ENCODE measurements at regions not wholly inside any gene's neighbourhood (a gene's known extent, or its start where the extent isn't known, plus 50 kb on each side); places are given as distances from the start of the nearest gene placed in this dataset.
"Not testable (repeated sequence)": the region's sequence is repeated elsewhere in the genome, so short reads cannot be mapped to it uniquely, and the experiment has no call there.

- DNase-seq, result no peak
Observed at GRCh38 chr2:220377482-220378155, 750.2 kb downstream of the SLC4A3 start.

- not testable (repeated sequence) for DNase-seq
Observed at GRCh38 chr2:220387758-220388157, 760.3 kb downstream of the SLC4A3 start.

GRCh38 chr2:220393711-220394110, 766.3 kb downstream of the SLC4A3 start:
- DNase-seq, result no peak

- no peak for DNase-seq
Observed at GRCh38 chr2:220394433-220394832, 767.0 kb downstream of the SLC4A3 start.

GRCh38 chr2:220396287-220396686, 768.9 kb downstream of the SLC4A3 start:
- no peak for DNase-seq

GRCh38 chr2:220410296-220410695, 782.9 kb downstream of the SLC4A3 start:
- DNase-seq, result no peak

- DNase-seq, result no peak
Observed at GRCh38 chr2:220417503-220417902, 790.1 kb downstream of the SLC4A3 start.

- DNase-seq, result no peak
Observed at GRCh38 chr2:220419647-220420046, 792.2 kb downstream of the SLC4A3 start.

GRCh38 chr2:220420820-220421219, 793.4 kb downstream of the SLC4A3 start:
- DNase-seq, result no peak

GRCh38 chr2:220422676-220423075, 795.2 kb downstream of the SLC4A3 start:
- no peak for DNase-seq

GRCh38 chr2:220424561-220424960, 797.1 kb downstream of the SLC4A3 start:
- DNase-seq, result no peak

GRCh38 chr2:220432645-220433044, 805.2 kb downstream of the SLC4A3 start:
- DNase-seq, result no peak

- DNase-seq, result no peak
Observed at GRCh38 chr2:220433131-220433530, 805.7 kb downstream of the SLC4A3 start.

- DNase-seq, result no peak
Observed at GRCh38 chr2:220434385-220434784, 807.0 kb downstream of the SLC4A3 start.

GRCh38 chr2:220437938-220438337, 810.5 kb downstream of the SLC4A3 start:
- no peak for DNase-seq

GRCh38 chr2:220440731-220441130, 813.3 kb downstream of the SLC4A3 start:
- DNase-seq, result no peak

GRCh38 chr2:220441404-220441803, 814.0 kb downstream of the SLC4A3 start:
- DNase-seq, result no peak

- DNase-seq, result no peak
Observed at GRCh38 chr2:220442012-220442411, 814.6 kb downstream of the SLC4A3 start.

- DNase-seq, result no peak
Observed at GRCh38 chr2:220445429-220446105, 818.1 kb downstream of the SLC4A3 start.

- no peak for DNase-seq
Observed at GRCh38 chr2:220446106-220446712, 818.8 kb downstream of the SLC4A3 start.

- no peak for DNase-seq
Observed at GRCh38 chr2:220450846-220451245, 823.4 kb downstream of the SLC4A3 start.

GRCh38 chr2:220451438-220451837, 824.0 kb downstream of the SLC4A3 start:
- no peak for DNase-seq

- DNase-seq, result no peak
Observed at GRCh38 chr2:220452561-220452960, 825.1 kb downstream of the SLC4A3 start.

- DNase-seq, result no peak
Observed at GRCh38 chr2:220455351-220455990, 828.0 kb downstream of the SLC4A3 start.

Data from CD4-positive, alpha-beta T cell treated with Interleukin-4 for 4 hours (primary cell).